ENCODE measurements at regions not wholly inside any gene's neighbourhood (a gene's known extent, or its start where the extent isn't known, plus 50 kb on each side); places are given as distances from the start of the nearest gene placed in this dataset.
A peak's percentile ranks its signal among the peaks of the same experiment; 100 is the strongest.

GRCh38 chr6:163809364-163809763 lies 394.8 kb downstream of the QKI start:
- no peak for DNase-seq
- no peak for ATAC-seq
- H3K36me3 Mint-ChIP-seq (ENCODE audit: low read depth) = no peaks in the 10 kb centered on the region
- H3K27me3 Mint-ChIP-seq = peaks cover 5% of the 10 kb centered on the region
- no peaks in the 10 kb centered on the region for H3K9me3 Mint-ChIP-seq
- no peak overlapping the region for H3K27ac Mint-ChIP-seq
- H3K4me1 Mint-ChIP-seq = peaks cover 4% of the 10 kb centered on the region
- H3K4me3 Mint-ChIP-seq = no peak overlapping the region

DNA sequence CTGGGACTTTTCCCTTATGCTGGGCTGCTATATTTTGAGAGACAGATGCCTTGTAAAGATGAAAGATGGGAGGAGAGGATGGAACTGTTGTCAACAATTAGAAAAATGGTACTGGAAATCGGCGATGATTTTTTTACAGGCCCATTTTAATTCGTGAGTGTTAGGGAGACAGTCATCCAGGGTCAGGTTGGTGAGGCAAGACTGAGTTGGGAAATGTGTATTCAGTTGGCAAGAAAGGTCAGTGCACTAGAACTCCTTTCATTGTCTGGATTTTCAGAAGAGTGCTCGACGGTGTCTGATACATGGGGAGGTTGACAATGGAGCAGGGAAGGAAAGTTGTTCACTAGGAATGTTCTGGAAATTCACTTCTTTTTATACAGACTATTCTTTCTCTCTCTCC lies 394.4 kb downstream of the QKI start:
- no peak overlapping the region for H3K27ac Mint-ChIP-seq

GRCh38 chr6:163808231-163808630 lies 393.7 kb downstream of the QKI start:
- Mint-ChIP-seq H3K27me3 (peaks cover 5% of the 10 kb centered on the region), H3K9me3 (no peaks in the 10 kb centered on the region), H3K4me1 (no peaks in the 10 kb centered on the region), H3K27ac (no peak overlapping the region), H3K36me3 (ENCODE audit: low read depth) (no peaks in the 10 kb centered on the region), H3K4me3 (no peak overlapping the region)
- no peak for ATAC-seq
- DNase-seq = no peak

More for the DNA sequence above, 394.4 kb downstream of the QKI start:
- Mint-ChIP-seq H3K4me3 (no peak overlapping the region), H3K9me3 (no peaks in the 10 kb centered on the region), H3K36me3 (ENCODE audit: low read depth) (no peaks in the 10 kb centered on the region), H3K4me1 (no peaks in the 10 kb centered on the region), H3K27me3 (peaks cover 3% of the 10 kb centered on the region)
- ATAC-seq (no peak), DNase-seq (no peak)

DNA sequence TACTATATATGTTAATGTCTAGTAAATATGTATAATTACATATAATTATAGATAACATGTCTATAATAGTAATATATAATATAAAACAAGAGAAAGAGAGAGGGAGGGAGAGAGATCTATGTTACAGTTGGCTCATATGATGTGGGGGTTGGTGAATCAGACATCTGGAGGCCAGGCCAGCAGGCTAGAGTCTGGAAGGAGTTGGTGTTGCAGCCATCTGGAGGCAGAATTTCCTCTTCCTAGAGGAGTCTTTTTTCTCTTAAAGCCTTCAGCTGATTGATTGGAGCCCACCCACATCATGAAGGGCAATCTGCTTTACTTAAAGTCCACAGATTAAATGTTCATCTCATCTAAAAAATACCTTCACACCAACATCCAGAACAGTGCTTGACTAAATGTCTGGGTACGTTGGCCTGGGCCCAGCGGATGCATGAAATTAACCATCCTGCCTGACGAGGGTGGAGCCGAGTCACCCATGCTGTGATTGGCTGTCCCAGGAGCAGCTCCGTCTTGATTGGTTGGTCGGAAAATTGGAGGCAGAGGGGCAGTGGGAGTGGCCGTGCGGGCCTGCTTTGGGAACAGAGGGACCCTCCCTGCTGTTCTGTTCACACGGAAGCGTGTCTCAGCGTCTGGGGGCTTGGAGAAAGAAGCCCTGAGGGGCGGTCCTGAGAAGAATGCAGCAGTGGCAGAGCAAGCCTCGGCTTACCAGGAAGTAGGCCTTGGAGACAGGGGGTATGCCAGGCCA lies 392.4 kb downstream of the QKI start:
- H3K4me3 Mint-ChIP-seq = no peak overlapping the region

GRCh38 chr6:163804991-163805390 lies 390.5 kb downstream of the QKI start:
- Mint-ChIP-seq H3K27ac (no peak overlapping the region), H3K4me1 (no peaks in the 10 kb centered on the region)

More for the DNA sequence above, 392.4 kb downstream of the QKI start:
- Mint-ChIP-seq H3K4me1 (no peaks in the 10 kb centered on the region), H3K27ac (no peak overlapping the region), H3K27me3 (peaks cover 3% of the 10 kb centered on the region), H3K9me3 (no peaks in the 10 kb centered on the region), H3K36me3 (ENCODE audit: low read depth) (no peaks in the 10 kb centered on the region)
- DNase-seq (no peak), ATAC-seq (no peak)

GRCh38 chr6:163802267-163802666 lies 387.7 kb downstream of the QKI start:
- Mint-ChIP-seq H3K9me3 (no peaks in the 10 kb centered on the region), H3K4me3 (no peak overlapping the region), H3K4me1 (no peaks in the 10 kb centered on the region)

More at GRCh38 chr6:163804991-163805390, 390.5 kb downstream of the QKI start:
- Mint-ChIP-seq H3K36me3 (ENCODE audit: low read depth) (no peaks in the 10 kb centered on the region), H3K4me3 (no peak overlapping the region), H3K9me3 (no peaks in the 10 kb centered on the region), H3K27me3 (peaks cover 3% of the 10 kb centered on the region)
- ATAC-seq = no peak
- no peak for DNase-seq

GRCh38 chr6:163797296-163797845 lies 382.9 kb downstream of the QKI start:
- H3K36me3 Mint-ChIP-seq (ENCODE audit: low read depth) = no peaks in the 10 kb centered on the region
- ATAC-seq (no peak), DNase-seq (no peak)
- H3K4me1 Mint-ChIP-seq = no peaks in the 10 kb centered on the region
- peaks cover 8% of the 10 kb centered on the region for H3K27me3 Mint-ChIP-seq
- no peak overlapping the region for H3K27ac Mint-ChIP-seq
- no peak overlapping the region for H3K4me3 Mint-ChIP-seq
- H3K9me3 Mint-ChIP-seq = no peaks in the 10 kb centered on the region

More at GRCh38 chr6:163802267-163802666, 387.7 kb downstream of the QKI start:
- H3K36me3 Mint-ChIP-seq (ENCODE audit: low read depth) = no peaks in the 10 kb centered on the region
- DNase-seq (no peak), ATAC-seq (no peak)
- no peak overlapping the region for H3K27ac Mint-ChIP-seq
- peaks cover 7% of the 10 kb centered on the region for H3K27me3 Mint-ChIP-seq

DNA sequence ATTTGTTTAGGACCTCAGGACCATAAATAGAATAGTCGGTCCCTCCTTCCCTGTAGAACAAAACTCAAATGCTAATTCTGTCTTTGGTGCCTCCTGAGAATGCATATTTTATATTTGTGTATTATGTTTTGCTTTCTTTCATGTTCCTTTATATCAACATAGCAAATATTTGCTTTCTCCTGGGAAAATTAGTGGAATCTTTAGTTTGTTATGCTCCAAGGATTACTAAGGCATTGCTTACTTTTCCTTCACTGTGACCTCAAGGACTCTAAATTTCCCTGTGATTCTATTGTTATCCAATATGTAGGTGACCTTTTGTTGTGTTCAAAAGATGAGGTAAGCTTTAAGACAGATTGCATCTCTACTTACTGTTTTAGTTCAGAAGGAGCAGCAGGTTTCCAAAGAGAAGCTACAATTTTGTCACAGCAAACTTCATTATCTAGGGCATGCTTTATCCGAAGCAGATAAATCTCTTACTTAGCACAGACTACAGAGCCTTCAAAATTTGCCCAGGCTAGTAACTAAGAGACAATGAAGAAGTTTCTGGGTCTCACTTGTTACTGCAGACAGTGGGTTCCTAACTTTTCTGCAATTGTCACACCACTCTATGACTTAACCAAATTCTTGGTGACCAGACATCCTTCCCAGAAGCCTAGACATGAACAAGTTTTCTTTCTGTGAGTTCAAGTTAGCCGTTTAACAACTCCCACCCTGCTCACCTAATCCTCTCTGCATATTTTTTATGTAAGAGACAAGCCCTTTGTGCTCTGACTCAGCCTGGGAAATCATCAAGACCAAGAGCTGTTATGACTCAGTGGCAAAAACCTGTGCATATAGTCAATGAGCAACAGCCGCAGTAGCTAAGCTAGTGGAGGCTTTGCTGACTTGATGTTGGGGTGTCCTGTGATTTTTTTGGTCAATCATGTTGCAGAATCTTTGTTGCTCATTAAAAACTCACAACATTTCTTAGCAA lies 378.8 kb downstream of the QKI start:
- no peak overlapping the region for H3K27ac Mint-ChIP-seq
- H3K36me3 Mint-ChIP-seq (ENCODE audit: low read depth) = no peaks in the 10 kb centered on the region
- no peaks in the 10 kb centered on the region for H3K9me3 Mint-ChIP-seq
- H3K27me3 Mint-ChIP-seq = peaks cover 8% of the 10 kb centered on the region
- DNase-seq = no peak
- no peaks in the 10 kb centered on the region for H3K4me1 Mint-ChIP-seq
- no peak for ATAC-seq
- no peak overlapping the region for H3K4me3 Mint-ChIP-seq

- no peak overlapping the region for H3K27ac Mint-ChIP-seq
- DNase-seq = no peak
Measured at GRCh38 chr6:163790266-163790840, 375.8 kb downstream of the QKI start.

DNA sequence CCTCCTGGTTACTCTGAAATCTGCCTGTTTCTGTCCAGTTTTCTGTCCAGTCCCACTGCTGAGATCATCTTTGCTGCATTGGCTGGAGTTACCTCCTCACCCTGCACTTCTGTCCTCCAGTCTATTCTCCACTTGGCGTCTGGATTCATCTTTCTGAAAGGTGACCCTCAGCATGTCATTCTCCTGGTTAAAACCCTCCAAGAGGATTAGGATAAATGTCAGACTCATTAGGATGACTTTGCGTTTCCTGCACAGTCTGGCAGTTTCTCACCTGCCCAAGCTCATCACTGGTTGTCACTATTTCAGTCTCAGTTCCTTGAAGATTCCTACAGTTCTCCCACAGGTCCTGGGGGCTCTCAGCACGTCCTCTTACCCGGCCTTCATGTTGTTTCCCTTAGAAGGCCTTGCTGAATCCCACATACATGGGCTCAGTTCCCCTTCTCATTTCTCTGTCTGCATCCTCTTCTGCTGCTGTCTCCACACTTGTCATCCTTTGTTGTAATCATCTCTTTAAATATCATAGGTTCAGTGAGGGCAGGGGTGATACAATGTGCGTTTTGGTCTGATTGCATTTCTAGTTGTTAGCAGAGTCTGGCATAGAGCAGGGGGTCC lies 374.8 kb downstream of the QKI start:
- H3K27me3 Mint-ChIP-seq = peaks cover 9% of the 10 kb centered on the region
- no peaks in the 10 kb centered on the region for H3K4me1 Mint-ChIP-seq
- H3K36me3 Mint-ChIP-seq (ENCODE audit: low read depth) = no peaks in the 10 kb centered on the region
- DNase-seq (no peak), ATAC-seq (no peak)
- H3K27ac Mint-ChIP-seq = no peak overlapping the region
- no peak overlapping the region for H3K4me3 Mint-ChIP-seq
- no peaks in the 10 kb centered on the region for H3K9me3 Mint-ChIP-seq

More at GRCh38 chr6:163790266-163790840, 375.8 kb downstream of the QKI start:
- Mint-ChIP-seq H3K9me3 (no peaks in the 10 kb centered on the region), H3K36me3 (ENCODE audit: low read depth) (no peaks in the 10 kb centered on the region), H3K4me3 (no peak overlapping the region), H3K27me3 (peaks cover 9% of the 10 kb centered on the region), H3K4me1 (no peaks in the 10 kb centered on the region)
- no peak for ATAC-seq

DNA sequence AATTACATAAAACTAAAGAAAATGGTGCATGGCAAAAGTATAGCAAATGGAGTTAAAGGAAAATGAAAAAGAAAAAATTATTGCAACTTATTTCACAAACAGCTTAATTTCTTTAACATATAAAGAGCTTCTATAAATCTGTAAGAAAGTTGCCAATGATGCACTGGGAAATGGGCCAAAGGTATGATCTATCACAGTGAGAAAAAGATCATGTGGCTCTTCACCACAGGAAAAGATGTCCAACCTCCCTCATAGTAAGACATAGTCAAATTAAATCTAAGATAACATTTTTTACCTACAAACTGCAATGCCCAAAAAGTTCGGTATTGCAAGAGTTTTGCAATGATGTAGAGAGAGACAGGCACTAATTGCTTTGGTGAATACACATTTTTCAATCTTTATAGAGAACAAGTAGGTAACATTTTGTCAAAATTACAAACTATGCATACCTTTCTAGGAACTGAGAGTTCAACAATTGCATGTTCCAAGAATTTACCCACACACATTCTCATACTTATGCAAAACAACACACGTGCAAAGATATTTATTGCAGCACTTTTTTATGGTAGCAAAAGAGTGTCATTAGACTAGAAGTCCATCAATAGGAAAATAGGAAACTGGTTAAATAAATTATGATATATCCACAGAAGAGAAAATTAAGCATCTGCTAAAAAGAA lies 372.6 kb downstream of the QKI start:
- Mint-ChIP-seq H3K36me3 (ENCODE audit: low read depth) (no peaks in the 10 kb centered on the region), H3K27me3 (peaks cover 14% of the 10 kb centered on the region), H3K27ac (no peak overlapping the region), H3K9me3 (no peaks in the 10 kb centered on the region), H3K4me1 (peaks cover 3% of the 10 kb centered on the region), H3K4me3 (no peak overlapping the region)
- DNase-seq (no peak), ATAC-seq (no peak)

DNA sequence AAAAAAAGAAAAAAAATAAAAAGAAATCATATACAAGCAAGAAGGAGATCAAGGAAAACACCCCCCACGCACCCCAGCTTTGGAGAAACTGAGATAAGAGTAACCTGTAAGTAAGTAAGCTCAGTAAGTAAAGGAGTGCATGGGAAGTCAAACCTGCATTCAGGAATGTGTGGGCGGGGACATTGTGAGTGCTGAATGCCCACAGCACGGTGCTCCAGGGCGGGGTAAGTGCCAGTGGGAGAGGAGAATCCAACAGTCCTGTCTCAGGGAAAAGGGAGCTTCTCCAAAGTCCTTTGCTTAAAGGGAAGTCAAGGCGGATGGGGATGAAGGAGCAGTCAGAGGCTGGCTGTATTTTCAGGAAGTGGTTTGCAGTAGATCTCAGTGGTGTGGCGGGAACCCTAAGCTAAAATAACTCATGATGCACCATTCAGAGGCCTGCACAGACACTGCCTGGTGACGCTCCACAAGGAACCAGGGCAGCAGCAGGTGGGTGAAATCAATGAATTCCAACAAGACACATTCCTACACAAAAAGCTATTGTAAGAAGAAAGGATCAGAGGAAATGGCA lies 368.0 kb downstream of the QKI start:
- Mint-ChIP-seq H3K4me1 (peaks cover 3% of the 10 kb centered on the region), H3K36me3 (ENCODE audit: low read depth) (no peaks in the 10 kb centered on the region), H3K27ac (no peak overlapping the region), H3K9me3 (no peaks in the 10 kb centered on the region), H3K27me3 (peaks cover 16% of the 10 kb centered on the region), H3K4me3 (no peak overlapping the region)
- ATAC-seq (peak; percentile 46), DNase-seq (no peak)

- H3K9me3 Mint-ChIP-seq = no peaks in the 10 kb centered on the region
- no peak overlapping the region for H3K4me3 Mint-ChIP-seq
- DNase-seq = no peak
- peaks cover 16% of the 10 kb centered on the region for H3K27me3 Mint-ChIP-seq
- H3K36me3 Mint-ChIP-seq (ENCODE audit: low read depth) = no peaks in the 10 kb centered on the region
- no peak overlapping the region for H3K27ac Mint-ChIP-seq
- no peak for ATAC-seq
- peaks cover 3% of the 10 kb centered on the region for H3K4me1 Mint-ChIP-seq
Measured at GRCh38 chr6:163780994-163781393, 366.5 kb downstream of the QKI start.

Data from activated naive CD8-positive, alpha-beta T cell treated with anti-CD3 and anti-CD28 coated beads, Interleukin-2, amount 50 U/mL, for 24 hours (primary cell).